Fibroblast of skin of left quadriceps (primary cell): ENCODE measurements at regions not wholly inside any gene's neighbourhood (a gene's known extent, or its start where the extent isn't known, plus 50 kb on each side); places are given as distances from the start of the nearest gene placed in this dataset.
"Not testable (repeated sequence)": the region's sequence is repeated elsewhere in the genome, so short reads cannot be mapped to it uniquely, and the experiment has no call there.

ENCODE experiments used
- DNase-seq, 2 experiments: peaks; one replicate each; pipeline ENCODE4 v3.0.0-alpha.2; 2013; ENCODE audit warnings: low read depth in 2 of 2

GRCh38 chr13:81148822-81149221 is 807.9 kb upstream of the SPRY2 start:
- DNase-seq = no peak

- not testable (repeated sequence) for DNase-seq
Measured at GRCh38 chr13:81146576-81146975, 805.6 kb upstream of the SPRY2 start.

DNA sequence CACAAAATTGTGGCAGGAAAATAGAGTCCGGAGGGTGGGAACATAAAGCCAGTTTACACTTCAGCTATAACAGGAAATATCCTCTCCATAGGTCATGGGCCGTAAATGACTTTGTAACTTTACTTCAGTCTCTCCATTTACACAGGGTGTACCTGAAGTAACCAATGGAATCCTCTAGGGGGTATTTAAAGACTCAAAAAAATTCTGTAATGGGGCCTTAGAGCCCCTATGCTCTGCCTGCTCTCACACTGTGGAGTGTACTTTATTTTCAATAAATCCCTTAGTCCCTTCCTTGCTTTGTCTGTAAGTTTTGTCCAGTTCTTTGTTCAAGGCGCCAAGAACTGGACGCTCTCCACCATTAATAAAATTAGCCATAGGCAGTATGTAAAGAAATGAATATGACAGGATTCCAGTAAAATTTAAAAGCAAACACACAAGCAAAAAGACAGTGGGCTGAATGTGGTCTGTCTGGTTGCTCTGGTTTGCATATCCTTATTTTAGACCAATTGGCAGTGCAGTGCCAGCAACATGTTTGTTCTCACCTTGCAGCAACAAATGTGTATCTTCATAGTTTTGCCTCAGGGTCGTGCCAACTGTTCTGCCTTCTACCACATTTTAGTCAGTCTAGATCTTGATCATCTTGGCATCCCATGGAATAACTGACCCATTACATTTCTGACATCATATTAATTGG is 801.5 kb upstream of the SPRY2 start:
- no peak for DNase-seq

GRCh38 chr13:81140675-81141074 is 799.7 kb upstream of the SPRY2 start:
- no peak for DNase-seq

DNA sequence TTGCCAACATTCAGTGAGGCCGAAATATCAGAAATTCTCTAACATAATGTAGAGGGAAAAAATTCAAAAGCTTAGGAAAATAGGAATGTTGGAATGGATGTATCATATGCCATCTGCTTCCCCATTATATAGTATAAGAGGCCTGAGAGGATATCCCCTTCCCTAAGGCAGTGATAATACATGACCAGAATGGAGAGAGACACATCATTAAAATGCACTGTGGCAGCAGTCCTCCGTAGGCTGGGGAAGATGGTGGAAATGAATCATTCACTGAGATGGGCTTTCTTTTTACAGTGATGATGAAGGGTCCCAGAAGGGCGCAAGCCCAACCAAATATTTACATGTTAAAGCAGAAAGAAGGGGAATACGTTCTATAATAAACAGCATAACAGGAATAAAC is 799.1 kb upstream of the SPRY2 start:
- no peak for DNase-seq

DNA sequence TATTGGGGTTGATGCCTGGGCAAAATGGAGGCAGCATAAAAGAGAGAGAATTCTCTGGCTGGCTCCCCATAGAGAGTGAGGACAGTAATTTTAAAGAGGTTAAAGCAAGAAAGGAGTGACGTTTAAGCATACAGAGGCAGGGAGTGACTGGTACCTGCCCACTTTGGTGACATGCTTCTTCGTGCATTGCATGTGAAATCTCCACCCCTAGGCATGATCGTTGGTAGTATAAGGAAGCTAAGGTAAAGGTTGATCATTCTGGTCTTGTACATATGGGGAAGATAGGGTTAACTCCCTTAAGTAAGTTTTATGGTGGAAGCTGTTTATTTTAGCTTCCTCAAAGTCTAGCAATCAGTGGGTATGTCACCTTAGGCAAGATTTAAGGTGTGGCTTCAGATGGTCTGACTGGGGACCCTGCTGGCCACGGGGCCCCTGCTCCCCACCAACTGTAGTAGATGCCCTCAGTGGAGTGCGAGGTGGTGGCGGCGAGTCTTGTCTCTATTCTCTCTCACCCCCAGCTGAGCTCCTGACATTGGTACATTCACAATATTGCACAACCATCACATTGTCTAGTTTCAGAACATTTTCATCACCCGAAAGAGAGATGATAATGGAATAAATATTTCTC is 797.5 kb upstream of the SPRY2 start:
- DNase-seq = no peak

DNA sequence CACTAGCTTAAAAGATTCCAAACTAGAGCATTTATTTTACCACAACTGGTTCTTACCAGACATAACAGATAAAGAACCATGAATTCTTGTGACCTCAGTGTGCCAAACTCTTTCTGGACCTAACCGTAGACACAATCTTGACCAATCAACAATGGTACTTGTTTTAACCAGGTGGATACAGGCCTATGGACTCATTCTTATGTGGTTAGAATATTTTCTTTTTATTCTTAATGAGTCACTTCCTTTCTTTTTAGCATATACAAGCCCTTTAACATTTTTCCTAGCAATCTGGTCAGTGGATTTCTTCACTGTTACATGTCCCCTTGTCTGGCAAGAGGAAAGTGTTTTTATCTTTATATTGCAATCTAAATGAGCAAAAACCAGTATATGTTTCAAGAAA is 792.1 kb upstream of the SPRY2 start:
- DNase-seq = no peak

DNA sequence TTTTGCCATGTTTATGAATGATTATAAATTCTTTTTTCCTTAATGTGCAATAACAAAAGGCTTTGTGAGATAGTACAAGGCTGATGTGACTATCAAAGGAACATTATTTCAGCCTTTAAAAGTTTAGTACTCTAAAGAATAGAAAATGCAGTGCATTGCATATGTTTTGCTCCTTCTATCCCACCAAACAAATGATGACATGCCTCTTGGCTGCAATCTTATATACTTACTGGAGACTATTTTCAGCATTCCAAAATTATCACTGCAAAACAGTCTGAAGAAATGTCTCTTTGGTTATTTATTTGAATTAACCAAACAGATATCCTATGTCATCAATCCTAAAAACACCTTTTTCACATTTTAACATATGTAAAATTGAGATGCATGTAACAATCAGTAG is 776.5 kb upstream of the SPRY2 start:
- DNase-seq = no peak

DNA sequence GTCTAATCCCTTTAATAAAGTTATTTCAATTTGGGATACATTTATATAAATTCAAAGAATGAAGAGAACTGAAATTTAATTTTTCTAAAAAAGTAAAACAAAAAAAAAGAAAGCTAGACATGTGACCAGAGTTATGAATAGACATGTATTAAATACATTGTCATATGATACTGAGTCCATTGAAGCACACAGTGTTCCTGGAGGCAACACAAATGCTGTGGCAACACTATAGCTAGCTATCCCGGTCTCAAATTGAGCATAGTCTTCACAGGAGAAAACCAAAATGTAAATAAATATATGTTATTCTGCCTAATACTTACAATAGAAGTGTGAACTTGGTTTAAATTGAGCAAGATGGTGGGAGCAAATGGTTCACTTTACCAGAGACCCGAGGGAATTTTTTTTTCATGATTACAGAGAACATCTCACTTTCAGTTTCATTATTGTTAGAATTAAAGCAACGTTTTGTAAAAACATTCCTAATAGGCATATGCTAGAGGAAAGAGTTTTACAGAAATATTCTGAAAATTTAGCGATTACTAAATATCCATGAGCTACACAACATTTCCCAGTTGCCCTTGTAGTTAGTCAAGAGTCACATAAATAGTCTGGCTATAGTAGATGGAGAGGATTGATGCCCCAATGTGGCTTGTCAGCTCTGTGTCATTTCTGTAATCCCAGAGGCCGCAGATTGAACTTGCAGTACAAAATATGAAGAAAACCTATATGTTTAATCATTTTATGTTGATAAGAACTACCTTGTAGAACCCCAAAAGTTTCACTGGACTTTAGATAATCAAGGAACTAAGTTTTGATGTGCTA is 775.7 kb upstream of the SPRY2 start:
- DNase-seq = no peak

- no peak for DNase-seq
Measured at GRCh38 chr13:81109026-81109425, 768.1 kb upstream of the SPRY2 start.

DNA sequence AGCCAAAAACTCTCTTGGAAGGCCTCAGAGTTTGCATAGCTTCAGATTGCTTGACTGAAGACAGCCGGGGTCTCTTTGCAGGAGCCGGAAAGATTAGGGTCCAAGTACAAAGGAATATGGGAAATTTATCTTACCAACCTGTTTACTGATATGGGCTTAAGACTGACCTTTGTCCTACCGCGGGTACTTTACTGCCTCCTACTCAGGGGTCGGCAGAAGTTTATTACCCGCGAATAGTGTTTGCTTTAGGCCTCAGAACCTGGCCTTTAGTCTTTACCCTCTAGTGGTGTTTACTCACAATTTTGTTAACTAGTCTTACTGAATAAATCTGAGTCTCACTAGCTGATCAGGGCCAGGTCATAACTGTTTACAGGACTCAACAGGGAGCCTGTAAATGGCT is 765.4 kb upstream of the SPRY2 start:
- no peak for DNase-seq

GRCh38 chr13:81104035-81104715 is 763.2 kb upstream of the SPRY2 start:
- DNase-seq = no peak

GRCh38 chr13:81102066-81102465 is 761.1 kb upstream of the SPRY2 start:
- DNase-seq = not testable (repeated sequence)

DNA sequence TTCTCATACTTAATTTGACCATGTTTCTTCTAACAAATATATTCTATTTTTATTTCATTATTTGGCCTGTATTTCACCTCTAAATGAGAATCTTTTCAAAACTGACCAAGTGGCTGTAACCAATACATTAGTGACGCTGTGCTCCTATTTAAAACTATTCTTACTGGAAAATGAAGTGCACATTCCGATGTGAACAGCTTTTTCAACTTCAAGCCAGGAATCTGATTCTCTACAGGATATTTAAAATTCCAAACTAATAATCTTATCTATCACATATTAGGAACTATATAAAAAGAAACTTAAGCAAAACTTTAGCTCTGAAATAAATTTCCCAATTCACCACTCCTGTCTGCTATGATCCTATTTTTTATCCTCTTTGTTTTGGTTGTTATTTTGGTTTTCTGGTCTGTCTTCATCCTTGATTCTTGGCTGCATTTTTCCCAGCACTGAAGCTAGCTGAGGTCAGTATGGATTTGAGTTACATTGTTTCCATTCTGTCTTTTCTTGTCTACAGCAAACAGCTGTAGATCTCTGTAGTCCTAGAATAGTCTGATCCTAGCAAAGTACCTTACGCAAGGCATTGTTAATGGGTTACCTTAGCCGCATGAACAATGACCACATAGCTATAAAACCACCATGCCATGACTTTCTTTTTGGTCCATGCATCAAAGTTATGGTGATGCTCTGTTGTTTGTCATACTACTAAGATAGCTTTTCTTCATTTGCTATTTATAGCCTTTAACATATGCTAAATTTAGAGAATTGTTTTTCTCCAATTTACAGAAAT is 748.6 kb upstream of the SPRY2 start:
- DNase-seq = no peak

DNA sequence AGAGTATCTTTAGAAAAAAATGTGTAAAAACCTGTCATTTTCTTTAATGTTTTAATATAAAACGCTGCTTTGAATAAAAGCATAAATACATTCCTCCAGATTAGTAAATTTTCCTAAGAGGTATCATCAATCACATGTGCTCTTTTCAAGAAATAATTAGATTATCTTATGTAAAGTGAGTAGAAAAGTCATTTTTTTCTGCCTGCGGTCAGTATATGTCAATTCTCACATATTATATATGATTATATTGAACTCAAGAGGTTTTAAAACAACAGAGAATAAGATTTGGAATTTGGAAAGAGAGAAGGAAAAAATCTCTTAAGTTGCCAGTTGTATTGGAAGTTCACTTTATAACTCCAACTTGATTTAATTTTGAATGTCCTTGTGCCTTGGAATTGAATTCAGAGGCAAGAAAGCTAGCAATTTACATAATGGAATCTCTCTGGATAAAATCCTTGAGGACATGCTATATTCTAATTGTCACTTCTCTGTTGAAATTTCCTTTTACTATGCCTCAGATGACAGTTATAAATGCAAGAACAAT is 740.1 kb upstream of the SPRY2 start:
- DNase-seq = no peak

DNA sequence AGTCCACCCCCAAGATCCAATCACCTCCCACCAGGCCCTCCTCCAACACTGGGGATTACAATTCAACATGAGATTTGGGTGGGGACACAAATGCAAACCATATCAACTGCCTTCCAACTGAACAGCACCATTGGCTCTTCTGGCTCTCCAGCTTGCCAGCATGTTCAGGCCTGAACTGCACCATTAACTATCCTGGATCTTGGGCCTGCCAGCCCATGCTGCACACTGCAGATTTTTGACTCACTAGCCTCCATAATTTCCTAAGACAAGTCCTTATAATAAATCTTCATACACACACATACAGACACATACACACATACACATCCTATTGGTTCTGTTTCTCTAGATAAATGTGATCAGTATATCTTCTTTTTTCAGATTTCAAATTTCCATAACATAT is 737.1 kb upstream of the SPRY2 start:
- DNase-seq = no peak

- DNase-seq = not testable (repeated sequence)
Measured at GRCh38 chr13:81069822-81070221, 728.9 kb upstream of the SPRY2 start.

DNA sequence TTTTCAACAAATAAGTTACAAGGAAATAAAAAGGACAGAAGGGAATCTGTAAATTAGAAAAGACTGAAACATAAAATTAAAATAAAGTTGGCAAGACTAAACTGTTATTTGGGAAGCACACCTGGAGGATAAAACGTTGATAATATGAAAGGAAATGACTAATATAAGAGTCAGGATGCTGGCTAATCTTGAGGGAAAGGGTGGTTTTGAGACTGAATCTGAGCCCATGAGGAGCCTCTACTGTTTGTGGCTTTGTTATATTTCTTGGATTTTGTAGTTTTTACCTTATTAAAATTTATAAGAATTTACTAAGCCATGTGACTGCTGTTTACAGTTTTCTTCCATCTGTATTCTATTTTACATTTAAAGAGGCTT is 718.0 kb upstream of the SPRY2 start:
- DNase-seq = no peak

DNA sequence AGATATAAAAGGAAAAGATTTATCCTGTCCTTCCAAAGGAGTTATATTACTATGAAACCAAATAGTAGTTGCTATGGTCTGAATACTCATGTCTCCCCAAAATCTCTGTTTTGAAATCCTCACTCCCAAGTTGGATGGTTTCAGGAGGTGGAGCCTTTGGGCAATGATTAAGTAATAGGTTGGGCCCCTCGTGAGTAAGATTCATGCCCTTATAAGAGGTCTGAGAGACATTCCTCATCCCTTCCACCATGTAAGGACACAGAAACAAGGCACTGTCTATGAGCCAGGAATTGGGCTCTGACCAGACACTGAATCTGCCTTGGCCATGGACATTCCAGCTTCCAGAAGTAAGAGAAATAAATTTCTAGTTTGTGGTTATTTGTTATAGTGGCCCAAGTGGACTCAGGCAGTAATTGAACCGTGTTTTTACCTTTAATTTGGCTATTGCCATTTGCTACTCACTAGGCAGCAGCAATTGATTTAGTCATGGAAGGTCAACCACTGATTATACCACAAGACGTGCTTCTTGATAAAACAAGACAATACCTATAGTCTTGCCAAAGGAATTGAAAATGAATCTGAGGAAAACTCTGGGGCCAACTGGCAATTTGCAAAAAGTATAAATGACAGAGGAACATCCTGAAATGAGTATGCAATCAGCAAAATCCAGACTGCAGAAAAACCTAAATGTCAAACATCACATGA is 717.4 kb upstream of the SPRY2 start:
- DNase-seq = no peak

DNA sequence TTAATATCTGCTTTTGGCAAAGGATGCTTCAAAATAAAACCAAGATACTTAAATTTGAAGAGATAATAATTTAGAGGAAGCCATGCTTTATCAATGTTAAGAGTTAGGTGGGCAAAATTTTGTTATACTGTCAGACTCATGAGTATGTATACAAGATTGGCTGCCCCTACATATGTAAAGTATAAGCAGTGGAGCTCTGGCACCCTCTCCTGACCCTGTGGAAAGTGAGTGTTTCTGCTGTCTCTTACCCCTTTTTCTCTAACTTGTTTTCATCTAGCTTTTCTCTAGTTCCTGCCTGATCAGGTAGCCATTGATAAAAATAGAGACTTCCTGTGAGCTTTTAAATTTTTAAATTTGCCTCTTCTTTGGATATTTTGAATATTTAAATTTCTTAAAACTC is 710.9 kb upstream of the SPRY2 start:
- DNase-seq = no peak

- DNase-seq = no peak
Measured at GRCh38 chr13:81048026-81048461, 707.1 kb upstream of the SPRY2 start.
